Kidney (tissue), 13 donors: ENCODE measurements at regions not wholly inside any gene's neighbourhood (a gene's known extent, or its start where the extent isn't known, plus 50 kb on each side); places are given as distances from the start of the nearest gene placed in this dataset.

ENCODE experiments used
- DNase-seq, 5 donors: peaks; one replicate each; pipeline ENCODE4 v3.0.0-alpha.2; 2013 to 2020
- FAIRE-seq: peaks from 2 replicates; lab custom pipeline; 2012; peaks lifted over from hg19 to GRCh38; lab: Jason Lieb, UNC
- H3K27ac ChIP-seq, 2 donors: one replicate each; pipeline ENCODE4 v1.7.0; 2013; ENCODE audit warnings: low read depth in 2 of 2, low read length in 2 of 2, inconsistent platforms in 1 of 2
- H3K27me3 ChIP-seq: one replicate; pipeline ENCODE4 v1.7.1; 2013; ENCODE audit warnings: low read length, inconsistent platforms; ENCODE audit not compliant: control insufficient read depth, insufficient read depth
- H3K36me3 ChIP-seq, 3 donors: one replicate each; pipeline versions ENCODE4 v1.7.0 to v1.7.1; 2013; ENCODE audit warnings: low read length in 3 of 3, control low read depth in 1 of 3, inconsistent platforms in 1 of 3; ENCODE audit not compliant: insufficient read depth in 3 of 3, control insufficient read depth in 2 of 3
- H3K4me1 ChIP-seq, 3 donors: one replicate each; pipeline versions ENCODE4 v1.7.0 to v1.7.1; 2013; ENCODE audit warnings: low read length in 3 of 3, inconsistent platforms in 1 of 3, low read depth in 1 of 3; ENCODE audit not compliant: control insufficient read depth in 2 of 3, insufficient read depth in 2 of 3
- H3K4me3 ChIP-seq, 3 donors: one replicate each; pipeline versions ENCODE4 v1.7.0 to v1.8.1; 2013; ENCODE audit warnings: low read length in 3 of 3, control low read depth in 1 of 3, inconsistent platforms in 1 of 3
- H3K9ac ChIP-seq, 3 donors: one replicate each; pipeline versions ENCODE4 v1.7.0 to v1.7.1; 2013; ENCODE audit warnings: low read length in 3 of 3, control low read depth in 1 of 3, inconsistent platforms in 1 of 3
- H3K9me3 ChIP-seq, 3 donors: one replicate each; pipeline versions ENCODE4 v1.7.0 to v1.7.1; 2013; ENCODE audit warnings: low read length in 3 of 3, control low read depth in 1 of 3, inconsistent platforms in 1 of 3; ENCODE audit not compliant: control insufficient read depth in 2 of 3, insufficient read depth in 1 of 3
- intact Hi-C: fragments of 100-400 bp; cut with DNase I; formaldehyde crosslinking; loops from one replicate; pipeline ENCODE4 v1.11.1; 2022
- TF ChIP-seq, protein P1 (sequence below): IDR thresholded peaks from 3 replicates; pipeline ENCODE4 v1.5.1; 2012; ENCODE audit warnings: mild to moderate bottlenecking, moderate library complexity, borderline replicate concordance; ENCODE audit not compliant: insufficient read depth; ENCODE audit errors: extremely low read depth
- donor health status: control.
- donor health status: control.
- donor health status: control.
- donor health status: control.
- donor health status: control.
- donor health status: DM: yes; HTN: yes; CAD: no.
- donor health status: Normal renal cell carcinoma (clear cell type).

GRCh38 chr15:94855409-94856266 is 624.3 kb downstream of the MCTP2 start:
- FAIRE-seq (no peak), DNase-seq (no peak)
- Histone ChIP-seq H3K9me3 (no peaks in the 10 kb centered on the region), H3K4me1 (no peaks in the 10 kb centered on the region), H3K36me3 (no peaks in the 10 kb centered on the region), H3K4me3 (no peak overlapping the region), H3K27me3 (no peaks in the 10 kb centered on the region), H3K27ac (no peak overlapping the region), H3K9ac (no peak overlapping the region)
- TF ChIP-seq, protein P1, sequence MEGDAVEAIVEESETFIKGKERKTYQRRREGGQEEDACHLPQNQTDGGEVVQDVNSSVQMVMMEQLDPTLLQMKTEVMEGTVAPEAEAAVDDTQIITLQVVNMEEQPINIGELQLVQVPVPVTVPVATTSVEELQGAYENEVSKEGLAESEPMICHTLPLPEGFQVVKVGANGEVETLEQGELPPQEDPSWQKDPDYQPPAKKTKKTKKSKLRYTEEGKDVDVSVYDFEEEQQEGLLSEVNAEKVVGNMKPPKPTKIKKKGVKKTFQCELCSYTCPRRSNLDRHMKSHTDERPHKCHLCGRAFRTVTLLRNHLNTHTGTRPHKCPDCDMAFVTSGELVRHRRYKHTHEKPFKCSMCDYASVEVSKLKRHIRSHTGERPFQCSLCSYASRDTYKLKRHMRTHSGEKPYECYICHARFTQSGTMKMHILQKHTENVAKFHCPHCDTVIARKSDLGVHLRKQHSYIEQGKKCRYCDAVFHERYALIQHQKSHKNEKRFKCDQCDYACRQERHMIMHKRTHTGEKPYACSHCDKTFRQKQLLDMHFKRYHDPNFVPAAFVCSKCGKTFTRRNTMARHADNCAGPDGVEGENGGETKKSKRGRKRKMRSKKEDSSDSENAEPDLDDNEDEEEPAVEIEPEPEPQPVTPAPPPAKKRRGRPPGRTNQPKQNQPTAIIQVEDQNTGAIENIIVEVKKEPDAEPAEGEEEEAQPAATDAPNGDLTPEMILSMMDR: no peak
- intact Hi-C loops: no loop called here

GRCh38 chr15:94856267-94856854 is 625.0 kb downstream of the MCTP2 start:
- Histone ChIP-seq H3K27me3 (no peaks in the 10 kb centered on the region), H3K9ac (no peak overlapping the region), H3K9me3 (no peaks in the 10 kb centered on the region), H3K36me3 (no peaks in the 10 kb centered on the region), H3K4me1 (no peaks in the 10 kb centered on the region), H3K27ac (no peak overlapping the region), H3K4me3 (no peak overlapping the region)
- intact Hi-C loops: no loop called here
- TF ChIP-seq, protein P1: no peak
- peak in 1 of 5 donors; percentile 64 for DNase-seq
- FAIRE-seq: no peak

DNA sequence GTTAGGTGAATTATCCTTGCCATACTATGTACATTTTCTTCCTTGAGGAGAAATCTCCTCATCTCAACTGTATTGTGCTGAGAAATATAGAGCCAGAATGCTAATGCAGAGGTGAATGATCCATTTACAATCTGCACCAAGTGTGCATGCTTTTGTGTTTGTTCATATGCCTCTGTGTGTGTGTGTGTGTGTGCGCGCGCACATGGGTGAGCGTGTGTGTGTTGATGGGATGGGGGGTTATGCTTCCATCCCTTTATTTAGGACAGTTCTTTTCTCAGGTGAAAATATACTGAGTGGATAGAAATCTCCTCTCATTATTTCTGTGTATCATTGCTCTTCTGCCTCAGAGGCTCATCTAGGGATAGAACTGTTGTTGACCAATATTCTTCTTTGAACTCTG is 626.1 kb downstream of the MCTP2 start:
- DNase-seq: no peak
- TF ChIP-seq, protein P1: no peak
- no peaks in the 10 kb centered on the region for H3K27me3 ChIP-seq
- FAIRE-seq: no peak
- no peaks in the 10 kb centered on the region for H3K36me3 ChIP-seq
- H3K27ac ChIP-seq: no peak overlapping the region
- no peaks in the 10 kb centered on the region for H3K4me1 ChIP-seq
- H3K4me3 ChIP-seq: no peak overlapping the region
- intact Hi-C loops: no loop called here
- H3K9me3 ChIP-seq: no peaks in the 10 kb centered on the region
- no peak overlapping the region for H3K9ac ChIP-seq
